NT2/D1 (cell line): ENCODE measurements at regions not wholly inside any gene's neighbourhood (a gene's known extent, or its start where the extent isn't known, plus 50 kb on each side); places are given as distances from the start of the nearest gene placed in this dataset.

Source experiments
- DNase-seq: peaks from one replicate; pipeline ENCODE4 v3.0.0-alpha.2; 2011; ENCODE audit warnings: low read depth, low spot score
- H3K27me3 ChIP-seq: 2 replicates; pipeline ENCODE4 v1.6.0; 2011; ENCODE audit warnings: mild to moderate bottlenecking; ENCODE audit not compliant: insufficient read length, insufficient read depth
- H3K36me3 ChIP-seq: 2 replicates; pipeline ENCODE4 v1.6.1; 2011; ENCODE audit warnings: mild to moderate bottlenecking, low read length, mixed read lengths; ENCODE audit not compliant: insufficient read depth, insufficient read length
- H3K4me1 ChIP-seq: 2 replicates; pipeline ENCODE4 v1.5.1; 2011; ENCODE audit not compliant: insufficient read depth, insufficient read length
- H3K4me3 ChIP-seq: 2 replicates; pipeline ENCODE4 v1.5.1; 2011; ENCODE audit warnings: low read depth; ENCODE audit not compliant: insufficient read length
- H3K9ac ChIP-seq: 2 replicates; pipeline ENCODE4 v1.6.0; 2011; ENCODE audit warnings: low read depth; ENCODE audit not compliant: insufficient read length
- H3K9me3 ChIP-seq: 2 replicates; pipeline ENCODE4 v1.5.1; 2011; ENCODE audit warnings: mild to moderate bottlenecking, low read length; ENCODE audit not compliant: insufficient read depth
- SUZ12 ChIP-seq: IDR thresholded peaks from 2 replicates; pipeline ENCODE4 v1.6.1; 2011; ENCODE audit not compliant: insufficient read length, insufficient read depth; ENCODE audit errors: extremely low read depth
- YY1 ChIP-seq: IDR thresholded peaks from 2 replicates; pipeline ENCODE4 v1.6.1; 2011; ENCODE audit not compliant: insufficient read length, insufficient read depth
- ZNF274 ChIP-seq: IDR thresholded peaks from 2 replicates; pipeline ENCODE4 v1.6.1; 2011; ENCODE audit warnings: mild to moderate bottlenecking, low read depth, low read length

- TF ChIP-seq SUZ12 (no peak), YY1 (no peak), ZNF274 (no peak)
- H3K9ac ChIP-seq = no peak overlapping the region
- no peaks in the 10 kb centered on the region for H3K36me3 ChIP-seq
- no peak overlapping the region for H3K4me3 ChIP-seq
- no peak for DNase-seq
- H3K9me3 ChIP-seq = peaks cover 11% of the 10 kb centered on the region; the same call in 1 of the 2 replicates
- H3K4me1 ChIP-seq = no peaks in the 10 kb centered on the region
- H3K27me3 ChIP-seq = no peaks in the 10 kb centered on the region
These were observed 199.6 kb upstream of the MPDZ start for GRCh38 chr9:13479096-13479495.

DNA sequence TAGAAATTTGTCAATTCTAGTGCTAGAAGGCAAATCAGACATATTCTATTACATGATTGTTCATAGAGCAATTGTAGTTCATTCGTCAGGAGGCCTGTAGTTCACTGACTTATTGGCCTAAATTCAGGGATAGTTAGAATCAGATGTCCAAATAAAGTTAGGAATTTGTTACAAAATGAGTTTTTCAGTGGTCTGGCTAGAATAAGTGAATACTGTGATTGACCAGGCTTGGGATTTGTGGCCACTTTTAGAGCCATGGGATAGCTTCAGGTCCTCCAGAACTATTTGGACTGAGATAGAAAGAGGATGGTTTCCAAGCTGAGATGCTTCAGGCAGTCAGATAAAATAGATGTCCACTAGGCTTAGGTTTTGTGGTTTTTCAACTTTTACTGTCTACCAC, 199.1 kb upstream of the MPDZ start:
- no peak for TF ChIP-seq ZNF274
- H3K9ac ChIP-seq = no peak overlapping the region
- H3K9me3 ChIP-seq = peaks cover 11% of the 10 kb centered on the region; the same call in 1 of the 2 replicates
- H3K27me3 ChIP-seq = no peaks in the 10 kb centered on the region
- no peaks in the 10 kb centered on the region for H3K4me1 ChIP-seq
- DNase-seq = no peak
- no peak overlapping the region for H3K4me3 ChIP-seq
- H3K36me3 ChIP-seq = no peaks in the 10 kb centered on the region

- no peak overlapping the region for H3K9ac ChIP-seq
- no peaks in the 10 kb centered on the region for H3K4me1 ChIP-seq
- no peaks in the 10 kb centered on the region for H3K27me3 ChIP-seq
- H3K4me3 ChIP-seq = no peak overlapping the region
- peaks cover 11% of the 10 kb centered on the region; the same call in 1 of the 2 replicates for H3K9me3 ChIP-seq
- no peak for TF ChIP-seq ZNF274
- no peak for TF ChIP-seq SUZ12
- no peak for TF ChIP-seq YY1
- H3K36me3 ChIP-seq = no peaks in the 10 kb centered on the region
- DNase-seq = no peak
These were observed 198.7 kb upstream of the MPDZ start for GRCh38 chr9:13478160-13478559.

- no peaks in the 10 kb centered on the region for H3K36me3 ChIP-seq
- H3K9ac ChIP-seq = no peak overlapping the region
- H3K4me1 ChIP-seq = no peaks in the 10 kb centered on the region
- H3K27me3 ChIP-seq = no peaks in the 10 kb centered on the region
- TF ChIP-seq SUZ12 = no peak
- no peak for TF ChIP-seq YY1
- TF ChIP-seq ZNF274 = no peak
- H3K4me3 ChIP-seq = no peak overlapping the region
- DNase-seq = no peak
- H3K9me3 ChIP-seq = peaks cover 11% of the 10 kb centered on the region; the same call in 1 of the 2 replicates
These were observed 191.3 kb upstream of the MPDZ start for GRCh38 chr9:13470836-13471235.

- Histone ChIP-seq H3K4me3 (no peak overlapping the region), H3K9ac (no peak overlapping the region), H3K36me3 (no peaks in the 10 kb centered on the region), H3K9me3 (no peaks in the 10 kb centered on the region), H3K27me3 (no peaks in the 10 kb centered on the region), H3K4me1 (no peaks in the 10 kb centered on the region)
- TF ChIP-seq YY1 (no peak), ZNF274 (no peak), SUZ12 (no peak)
- no peak for DNase-seq
These were observed 187.7 kb upstream of the MPDZ start for GRCh38 chr9:13467157-13467556.

- Histone ChIP-seq H3K36me3 (no peaks in the 10 kb centered on the region), H3K9me3 (no peaks in the 10 kb centered on the region), H3K27me3 (no peaks in the 10 kb centered on the region), H3K4me3 (no peak overlapping the region), H3K4me1 (no peaks in the 10 kb centered on the region), H3K9ac (no peak overlapping the region)
- no peak for DNase-seq
- TF ChIP-seq ZNF274 = no peak
- TF ChIP-seq SUZ12 = no peak
- no peak for TF ChIP-seq YY1
These were observed 182.0 kb upstream of the MPDZ start for GRCh38 chr9:13461414-13461991.

GRCh38 chr9:13459071-13459470, 179.6 kb upstream of the MPDZ start:
- H3K4me3 ChIP-seq = no peak overlapping the region
- H3K27me3 ChIP-seq = no peaks in the 10 kb centered on the region
- no peak for DNase-seq
- TF ChIP-seq YY1 = no peak
- no peak for TF ChIP-seq SUZ12
- no peak for TF ChIP-seq ZNF274
- no peaks in the 10 kb centered on the region for H3K9me3 ChIP-seq
- no peaks in the 10 kb centered on the region for H3K4me1 ChIP-seq
- no peaks in the 10 kb centered on the region for H3K36me3 ChIP-seq
- no peak overlapping the region for H3K9ac ChIP-seq
